ENCODE measurements at regions not wholly inside any gene's neighbourhood (a gene's known extent, or its start where the extent isn't known, plus 50 kb on each side); places are given as distances from the start of the nearest gene placed in this dataset.

GRCh38 chr2:225270861-225271260 is 128.6 kb upstream of the NYAP2 start (continued):
- no peak for TF ChIP-seq USF1 (IDR thresholded peaks at IDR 0.05; ENCODE audit: borderline replicate concordance, extremely low read length, insufficient read depth, low read depth, low read length)
- no peak for TF ChIP-seq HDGF (IDR thresholded peaks at IDR 0.05)
- peak; percentile 79; the same call in 1 of the 2 replicates for TF ChIP-seq MTA2 (IDR thresholded peaks at IDR 0.05; ENCODE audit: low read depth)
- peak; percentile 81; the same call in 1 of the 2 replicates for TF ChIP-seq BACH1 (IDR thresholded peaks at IDR 0.05; ENCODE audit: borderline replicate concordance)
- peak; percentile 65; the same call in 1 of the 2 replicates for TF ChIP-seq NBN (IDR thresholded peaks at IDR 0.05)
- TF ChIP-seq, protein P1, sequence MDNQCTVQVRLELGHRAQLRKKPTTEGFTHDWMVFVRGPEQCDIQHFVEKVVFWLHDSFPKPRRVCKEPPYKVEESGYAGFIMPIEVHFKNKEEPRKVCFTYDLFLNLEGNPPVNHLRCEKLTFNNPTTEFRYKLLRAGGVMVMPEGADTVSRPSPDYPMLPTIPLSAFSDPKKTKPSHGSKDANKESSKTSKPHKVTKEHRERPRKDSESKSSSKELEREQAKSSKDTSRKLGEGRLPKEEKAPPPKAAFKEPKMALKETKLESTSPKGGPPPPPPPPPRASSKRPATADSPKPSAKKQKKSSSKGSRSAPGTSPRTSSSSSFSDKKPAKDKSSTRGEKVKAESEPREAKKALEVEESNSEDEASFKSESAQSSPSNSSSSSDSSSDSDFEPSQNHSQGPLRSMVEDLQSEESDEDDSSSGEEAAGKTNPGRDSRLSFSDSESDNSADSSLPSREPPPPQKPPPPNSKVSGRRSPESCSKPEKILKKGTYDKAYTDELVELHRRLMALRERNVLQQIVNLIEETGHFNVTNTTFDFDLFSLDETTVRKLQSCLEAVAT (IDR thresholded peaks at IDR 0.05), result no peak
- no peak for TF ChIP-seq ZZZ3 (IDR thresholded peaks at IDR 0.05; ENCODE audit: control insufficient read depth, insufficient read length, low read depth)
- no peak for TF ChIP-seq CHD4 (IDR thresholded peaks at IDR 0.05)
- peak; percentile 79 for TF ChIP-seq EED (IDR thresholded peaks at IDR 0.05; ENCODE audit: low read depth)
- 0 out of 2 replicates have a peak, but pooled peaks have one; percentile 13 for TF ChIP-seq ZNF687 (IDR thresholded peaks at IDR 0.05)
- peak in 1 of 2 experiments; percentile 91; a peak in 2 of 4 replicates for TF ChIP-seq EP300 (IDR thresholded peaks at IDR 0.05; ENCODE audit: borderline replicate concordance in 1 of 2, control insufficient read depth in 1 of 2, low read depth in 2 of 2, low read length in 2 of 2)
- TF ChIP-seq CBX5 (IDR thresholded peaks at IDR 0.05; ENCODE audit: low read depth), result no peak
- no peak for TF ChIP-seq ETV6 (conservative IDR thresholded peaks at IDR 0.05 in 1 of 2, IDR thresholded peaks at IDR 0.05 in 1 of 2; ENCODE audit: borderline replicate concordance in 1 of 2, low read depth in 1 of 2)
- no peak for TF ChIP-seq NR2C2 (IDR thresholded peaks at IDR 0.05; ENCODE audit: borderline replicate concordance, control insufficient read depth, insufficient read length, low read depth)
- TF ChIP-seq IKZF1 (conservative IDR thresholded peaks at IDR 0.05), result peak; percentile 93
- peak in 1 of 3 experiments; percentile 8; a peak in 1 of 6 replicates for TF ChIP-seq CTCF (IDR thresholded peaks at IDR 0.05 in 2 of 3, conservative IDR thresholded peaks at IDR 0.05 in 1 of 3; ENCODE audit: control insufficient read depth in 2 of 3, extremely low read depth in 1 of 3, insufficient read depth in 1 of 3, low read depth in 3 of 3, low read length in 3 of 3)
- TF ChIP-seq NFYB (IDR thresholded peaks at IDR 0.05; ENCODE audit: insufficient read depth, low read depth, low read length), result no peak
- 0 out of 2 replicates have a peak, but pooled peaks have one; percentile 68 for TF ChIP-seq RB1 (IDR thresholded peaks at IDR 0.05; ENCODE audit: borderline replicate concordance)
- peak; percentile 54 for TF ChIP-seq RUNX3 (IDR thresholded peaks at IDR 0.05; ENCODE audit: low read length)
- TF ChIP-seq SMARCA5 (IDR thresholded peaks at IDR 0.05), result no peak
- TF ChIP-seq CEBPB (IDR thresholded peaks at IDR 0.05; ENCODE audit: borderline replicate concordance in 1 of 2, low read depth in 2 of 2, low read length in 2 of 2), result no peak
- peak; percentile 54 for TF ChIP-seq JUNB (IDR thresholded peaks at IDR 0.05)
- peak; percentile 42; the same call in 1 of the 2 replicates for TF ChIP-seq NFIC (IDR thresholded peaks at IDR 0.05; ENCODE audit: low read depth, low read length)
- TF ChIP-seq PAX8 (IDR thresholded peaks at IDR 0.05), result no peak
